Keratinocyte (primary cell): ENCODE measurements at regions not wholly inside any gene's neighbourhood (a gene's known extent, or its start where the extent isn't known, plus 50 kb on each side); places are given as distances from the start of the nearest gene placed in this dataset.

Experiments
- DNase-seq: peaks from one replicate; pipeline ENCODE4 v3.0.0-alpha.2; 2011; ENCODE audit warnings: low read depth, missing footprints, low spot score
- FAIRE-seq: peaks from 2 replicates; lab custom pipeline; 2011; peaks lifted over from hg19 to GRCh38; lab: Jason Lieb, UNC
- H2AFZ ChIP-seq: 2 replicates; pipeline ENCODE4 v1.6.0; 2012; ENCODE audit warnings: low read length, control low read depth, inconsistent platforms; ENCODE audit not compliant: control insufficient read depth
- H3K27ac ChIP-seq: 2 replicates; pipeline ENCODE4 v1.5.1; 2011; ENCODE audit warnings: low read length; ENCODE audit not compliant: control insufficient read depth, insufficient read depth
- H3K27me3 ChIP-seq: 3 replicates; pipeline ENCODE4 v1.6.0; 2011; ENCODE audit warnings: low read length; ENCODE audit not compliant: control insufficient read depth, insufficient read depth; ENCODE audit errors: extremely low read depth
- H3K36me3 ChIP-seq, 2 experiments: 2 replicates in 1 of 2; 3 replicates in 1 of 2; pipeline ENCODE4 v1.5.1; 2011; ENCODE audit warnings: low read length in 2 of 2, mild to moderate bottlenecking in 1 of 2; ENCODE audit not compliant: control insufficient read depth in 2 of 2, insufficient read depth in 2 of 2; ENCODE audit errors: extremely low read depth in 1 of 2
- H3K4me1 ChIP-seq: 3 replicates; pipeline ENCODE4 v1.5.1; 2011; ENCODE audit warnings: low read length; ENCODE audit not compliant: control insufficient read depth, insufficient read depth; ENCODE audit errors: extremely low read depth
- H3K4me2 ChIP-seq: 3 replicates; pipeline ENCODE4 v1.6.0; 2011; ENCODE audit warnings: low read depth, low read length; ENCODE audit not compliant: control insufficient read depth, insufficient read depth; ENCODE audit errors: extremely low read depth
- H3K4me3 ChIP-seq, 3 experiments: fragments of 200-600 bp in 1 of 3; sonication (generic) in 1 of 3; 2 replicates in 2 of 3; 3 replicates in 1 of 3; pipeline ENCODE4 v1.5.1; 2011 to 2016; ENCODE audit warnings: low read length in 3 of 3, mild to moderate bottlenecking in 3 of 3, control low read depth in 2 of 3, inconsistent platforms in 1 of 3, low read depth in 1 of 3, mixed read lengths in 1 of 3, mixed run types in 1 of 3, moderate library complexity in 1 of 3; ENCODE audit not compliant: control insufficient read depth in 2 of 3, insufficient read depth in 2 of 3; ENCODE audit errors: extremely low read depth in 1 of 3
- H3K79me2 ChIP-seq: 2 replicates; pipeline ENCODE4 v1.6.0; 2012; ENCODE audit warnings: low read length; ENCODE audit not compliant: control insufficient read depth, insufficient read depth
- H3K9ac ChIP-seq: 3 replicates; pipeline ENCODE4 v1.6.0; 2011; ENCODE audit warnings: low read length; ENCODE audit not compliant: control insufficient read depth, insufficient read depth; ENCODE audit errors: extremely low read depth
- H3K9me1 ChIP-seq: 3 replicates; pipeline ENCODE4 v1.6.0; 2011; ENCODE audit warnings: low read length; ENCODE audit not compliant: control insufficient read depth, insufficient read depth; ENCODE audit errors: extremely low read depth
- H3K9me3 ChIP-seq: 2 replicates; pipeline ENCODE4 v1.5.1; 2012; ENCODE audit warnings: low read depth, low read length; ENCODE audit not compliant: control insufficient read depth
- H4K20me1 ChIP-seq: 3 replicates; pipeline ENCODE4 v1.6.0; 2011; ENCODE audit warnings: low read length; ENCODE audit not compliant: control insufficient read depth, insufficient read depth; ENCODE audit errors: extremely low read depth
- EZH2 ChIP-seq: IDR thresholded peaks from one replicate; pipeline ENCODE4 v1.6.1; 2012; ENCODE audit warnings: inconsistent platforms, mild to moderate bottlenecking, low read length, moderate library complexity
- dilution Hi-C: fragments of 300-500 bp; cut with MboI; formaldehyde crosslinking; loops from one replicate; pipeline ENCODE4 v1.7.0; 2020; ENCODE audit warnings: low sequenced_read_pairs; ENCODE audit not compliant: extremely low pct_ligation_motif_present
- TF ChIP-seq, protein P1 (sequence below), 3 experiments: IDR thresholded peaks in 1 of 3; conservative IDR thresholded peaks in 1 of 3; optimal IDR thresholded peaks in 1 of 3; 2 replicates in 2 of 3; 3 replicates in 1 of 3; pipeline versions ENCODE3 to v1.5.1; 2011; ENCODE audit warnings: low read length in 3 of 3, mild to moderate bottlenecking in 3 of 3, moderate library complexity in 2 of 3, control low read depth in 1 of 3, inconsistent platforms in 1 of 3; ENCODE audit not compliant: insufficient read depth in 2 of 3; ENCODE audit errors: extremely low read depth in 1 of 3

DNA sequence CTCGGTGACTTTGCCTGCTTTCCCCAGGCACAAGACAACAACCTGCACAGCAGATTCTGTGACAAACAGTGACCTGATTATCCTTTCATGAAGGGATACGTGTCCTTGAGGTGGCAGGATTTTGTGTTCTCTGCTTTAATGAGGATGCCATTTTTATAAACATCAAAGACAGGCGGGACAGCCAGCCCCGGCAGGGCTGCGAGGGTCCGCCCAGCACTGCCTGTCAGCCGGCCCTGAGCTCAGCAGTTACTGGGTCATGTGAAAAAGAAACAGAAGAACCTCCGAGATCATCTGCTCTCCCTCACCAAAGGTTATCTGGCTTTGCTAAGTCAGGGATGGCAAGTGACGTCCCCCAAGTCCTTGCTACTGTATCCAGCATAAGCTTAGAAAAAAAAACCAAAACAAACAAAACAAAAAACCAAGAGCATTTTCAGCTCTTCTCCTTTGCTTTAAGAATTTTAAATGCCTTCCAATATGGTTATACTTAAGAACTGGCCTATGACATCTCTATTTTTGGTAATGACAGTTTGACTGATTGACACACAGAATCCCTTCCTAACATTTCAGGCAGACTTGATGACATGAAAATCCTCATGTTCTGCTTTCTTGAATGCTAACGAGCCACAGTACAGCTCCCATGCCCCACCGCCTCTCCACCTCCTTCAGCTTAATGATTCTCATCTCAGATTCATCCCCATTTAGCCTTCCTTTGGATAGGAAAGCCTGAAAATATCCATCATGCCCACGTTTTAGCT is 666.6 kb upstream of the ARGLU1 start:
- H3K79me2 ChIP-seq: no peaks in the 10 kb centered on the region
- TF ChIP-seq EZH2: no peak
- TF ChIP-seq, protein P1, sequence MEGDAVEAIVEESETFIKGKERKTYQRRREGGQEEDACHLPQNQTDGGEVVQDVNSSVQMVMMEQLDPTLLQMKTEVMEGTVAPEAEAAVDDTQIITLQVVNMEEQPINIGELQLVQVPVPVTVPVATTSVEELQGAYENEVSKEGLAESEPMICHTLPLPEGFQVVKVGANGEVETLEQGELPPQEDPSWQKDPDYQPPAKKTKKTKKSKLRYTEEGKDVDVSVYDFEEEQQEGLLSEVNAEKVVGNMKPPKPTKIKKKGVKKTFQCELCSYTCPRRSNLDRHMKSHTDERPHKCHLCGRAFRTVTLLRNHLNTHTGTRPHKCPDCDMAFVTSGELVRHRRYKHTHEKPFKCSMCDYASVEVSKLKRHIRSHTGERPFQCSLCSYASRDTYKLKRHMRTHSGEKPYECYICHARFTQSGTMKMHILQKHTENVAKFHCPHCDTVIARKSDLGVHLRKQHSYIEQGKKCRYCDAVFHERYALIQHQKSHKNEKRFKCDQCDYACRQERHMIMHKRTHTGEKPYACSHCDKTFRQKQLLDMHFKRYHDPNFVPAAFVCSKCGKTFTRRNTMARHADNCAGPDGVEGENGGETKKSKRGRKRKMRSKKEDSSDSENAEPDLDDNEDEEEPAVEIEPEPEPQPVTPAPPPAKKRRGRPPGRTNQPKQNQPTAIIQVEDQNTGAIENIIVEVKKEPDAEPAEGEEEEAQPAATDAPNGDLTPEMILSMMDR (optimal IDR thresholded peaks at IDR 0.05 in 1 of 3, IDR thresholded peaks at IDR 0.05 in 1 of 3, conservative IDR thresholded peaks at IDR 0.05 in 1 of 3; ENCODE audit: extremely low read depth in 1 of 3, insufficient read depth in 2 of 3, low read length in 3 of 3): no peak
- H2AFZ ChIP-seq: no peak overlapping the region
- DNase-seq: no peak
- no peaks in the 10 kb centered on the region for H3K9me1 ChIP-seq
- H3K4me1 ChIP-seq: no peaks in the 10 kb centered on the region
- H3K4me2 ChIP-seq: no peak overlapping the region
- no peak overlapping the region for H3K9ac ChIP-seq
- no peak for FAIRE-seq
- H3K9me3 ChIP-seq: no peaks in the 10 kb centered on the region
- no peaks in the 10 kb centered on the region for H3K36me3 ChIP-seq
- dilution Hi-C loops: no loop called here
- H4K20me1 ChIP-seq: no peaks in the 10 kb centered on the region
- no peaks in the 10 kb centered on the region for H3K27me3 ChIP-seq
- no peak overlapping the region for H3K4me3 ChIP-seq
- H3K27ac ChIP-seq: no peak overlapping the region

DNA sequence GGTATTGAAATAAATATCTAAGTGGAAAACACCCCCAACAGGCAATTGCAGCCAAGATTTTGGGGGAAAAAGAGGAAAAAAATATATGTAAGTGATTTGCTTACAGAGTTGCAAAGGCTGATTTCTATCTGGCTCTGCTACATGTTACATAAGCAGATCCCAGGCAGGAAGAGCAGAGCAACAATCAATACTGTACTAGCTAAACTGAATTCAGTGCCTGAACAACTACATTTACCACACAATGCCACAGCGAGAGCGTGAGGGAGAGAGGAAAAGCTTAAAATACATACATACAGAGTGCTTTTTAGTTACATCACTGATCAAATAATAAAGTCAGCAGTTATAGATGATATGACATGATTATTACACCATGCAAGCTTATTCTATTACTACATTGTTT is 665.6 kb upstream of the ARGLU1 start:
- no peak overlapping the region for H3K9ac ChIP-seq
- no peak overlapping the region for H3K27ac ChIP-seq
- H3K27me3 ChIP-seq: no peaks in the 10 kb centered on the region
- no peaks in the 10 kb centered on the region for H3K4me1 ChIP-seq
- DNase-seq: no peak
- H3K4me3 ChIP-seq: no peak overlapping the region
- H3K9me3 ChIP-seq: no peaks in the 10 kb centered on the region
- H4K20me1 ChIP-seq: no peaks in the 10 kb centered on the region
- FAIRE-seq: no peak
- no peak overlapping the region for H2AFZ ChIP-seq
- dilution Hi-C loops: no loop called here
- no peak overlapping the region for H3K4me2 ChIP-seq
- TF ChIP-seq, protein P1 (optimal IDR thresholded peaks at IDR 0.05 in 1 of 3, IDR thresholded peaks at IDR 0.05 in 1 of 3, conservative IDR thresholded peaks at IDR 0.05 in 1 of 3; ENCODE audit: extremely low read depth in 1 of 3, insufficient read depth in 2 of 3, low read length in 3 of 3): no peak
- no peak for TF ChIP-seq EZH2
- no peaks in the 10 kb centered on the region for H3K9me1 ChIP-seq
- H3K79me2 ChIP-seq: no peaks in the 10 kb centered on the region
- H3K36me3 ChIP-seq: no peaks in the 10 kb centered on the region
